ENCODE measurements at regions not wholly inside any gene's neighbourhood (a gene's known extent, or its start where the extent isn't known, plus 50 kb on each side); places are given as distances from the start of the nearest gene placed in this dataset.

DNA sequence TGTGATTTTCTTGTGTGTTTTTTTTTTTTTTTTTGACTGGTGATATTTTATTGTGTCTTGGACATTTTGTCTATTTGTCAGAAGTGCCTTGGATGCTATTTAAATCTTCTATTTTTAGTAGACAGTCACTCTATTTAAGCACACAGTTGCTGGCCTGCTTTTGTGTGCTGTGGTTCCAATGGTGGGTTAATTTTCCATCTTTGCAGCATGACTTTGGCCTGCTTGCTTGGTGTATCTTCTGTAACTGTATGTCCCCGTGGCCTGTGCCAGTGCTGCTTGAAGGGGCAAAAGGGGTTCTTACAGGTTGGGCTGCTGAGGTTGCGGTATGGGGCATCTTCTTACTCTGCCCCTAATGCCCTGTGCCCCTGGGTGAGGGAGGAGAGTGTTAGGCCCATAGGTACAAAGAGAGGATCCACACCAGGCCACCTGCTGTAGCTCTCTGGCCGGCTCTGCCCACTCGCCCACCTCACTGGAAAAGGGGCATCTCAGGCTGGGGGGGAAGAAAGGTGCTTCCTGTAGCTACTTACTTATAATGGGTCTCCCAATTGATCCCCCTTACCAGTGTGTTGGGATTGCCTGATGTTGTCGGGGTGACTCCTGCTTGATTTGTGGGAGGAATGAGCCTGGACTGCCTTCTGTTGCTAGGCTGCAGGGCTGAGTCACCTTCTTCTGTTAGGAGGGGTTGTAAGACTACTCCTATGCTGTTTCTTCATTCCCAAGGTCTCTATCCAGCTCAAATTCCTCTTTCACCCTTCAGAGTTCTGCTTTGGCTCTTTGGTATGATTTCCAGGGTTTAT lies 490.0 kb upstream of the HS6ST1 start:
- no peak for DNase-seq

DNA sequence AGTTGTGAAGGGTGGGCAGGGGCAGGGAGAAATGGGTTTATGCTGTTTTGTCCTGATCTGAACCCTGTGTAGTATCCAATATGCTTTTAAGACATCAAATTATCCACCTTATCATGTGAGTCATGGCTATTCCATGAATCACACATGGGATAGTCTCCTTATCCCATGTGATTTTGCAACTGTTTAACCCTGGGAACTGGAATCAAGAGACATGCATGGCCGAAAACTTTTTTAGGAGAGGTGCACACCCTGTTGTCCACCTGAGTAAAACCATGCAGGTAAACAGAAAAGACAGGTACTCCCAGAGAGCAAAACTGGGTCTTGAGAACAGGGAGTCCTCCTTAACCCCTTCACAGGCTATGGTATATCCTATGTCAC lies 490.6 kb upstream of the HS6ST1 start:
- no peak for DNase-seq

DNA sequence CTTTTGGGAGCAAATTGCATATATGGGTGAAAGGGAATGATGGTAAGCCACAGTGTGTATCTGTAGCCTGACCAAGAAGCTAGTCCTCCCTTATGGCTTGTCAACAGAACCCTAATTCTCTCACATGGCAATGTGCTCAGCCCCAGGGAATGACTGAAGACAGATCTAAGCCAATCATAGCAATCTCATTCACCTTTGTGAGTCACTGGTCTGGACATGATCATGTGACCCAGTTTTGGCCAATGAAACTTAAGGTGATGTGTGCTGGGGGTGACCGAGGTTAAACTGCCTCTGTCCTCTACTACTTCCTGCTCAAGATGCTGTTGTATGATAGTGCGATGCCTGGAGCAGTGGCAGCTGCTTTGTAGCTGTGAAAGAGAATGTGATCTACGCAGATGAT lies 491.2 kb upstream of the HS6ST1 start:
- DNase-seq = no peak

GRCh38 chr2:128812183-128812940 lies 493.7 kb upstream of the HS6ST1 start:
- DNase-seq = no peak

DNA sequence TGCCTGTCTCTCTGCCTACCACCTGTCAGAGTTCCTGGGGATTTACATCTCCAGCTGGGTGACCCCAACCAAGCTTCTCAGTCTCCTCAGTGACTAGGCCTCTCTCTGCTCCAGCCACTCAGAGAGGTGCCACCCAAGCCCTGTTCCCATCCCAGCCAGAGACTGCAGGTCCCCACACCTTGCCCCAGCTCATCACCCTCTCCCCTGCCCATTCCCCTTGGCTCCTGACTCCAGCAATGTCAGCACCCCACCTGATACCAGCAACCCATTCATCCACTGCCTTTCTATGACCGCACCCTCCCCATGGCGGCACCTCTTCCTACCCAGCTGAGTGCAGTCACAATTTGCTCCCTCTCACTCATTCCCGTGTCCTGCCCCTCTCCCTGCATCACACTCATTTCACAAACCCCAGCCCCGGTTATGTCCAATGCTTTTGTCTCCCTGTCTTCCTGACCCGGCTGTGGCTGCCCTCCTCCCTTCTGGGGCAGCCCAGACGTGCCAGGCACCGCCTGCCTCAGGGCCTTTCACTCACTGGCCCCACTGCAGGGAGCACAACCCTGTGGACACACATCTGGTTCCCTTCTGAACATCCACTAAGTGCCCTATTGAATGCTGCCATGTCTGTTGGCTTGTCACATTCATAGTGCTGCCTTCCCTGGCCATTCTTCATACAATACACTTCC lies 494.8 kb upstream of the HS6ST1 start:
- DNase-seq = no peak

DNA sequence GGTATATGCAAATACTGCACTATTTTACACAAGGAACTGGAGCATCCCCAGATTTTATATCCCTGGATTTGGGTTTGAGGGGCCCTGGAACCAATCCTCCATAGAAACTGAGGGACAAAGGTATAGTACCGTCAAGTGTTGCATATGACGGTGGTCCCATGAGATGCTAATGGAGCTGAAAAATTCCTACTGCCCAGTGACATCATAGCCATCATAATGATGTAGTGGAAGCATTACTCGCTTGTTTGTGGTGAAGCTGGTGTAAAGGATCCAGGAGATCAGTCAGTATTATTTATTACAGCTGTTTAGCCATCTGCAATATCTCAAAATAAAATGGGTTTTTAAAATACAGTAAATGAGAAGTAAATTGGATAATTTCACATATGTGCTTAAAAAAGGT lies 496.6 kb upstream of the HS6ST1 start:
- no peak for DNase-seq

DNA sequence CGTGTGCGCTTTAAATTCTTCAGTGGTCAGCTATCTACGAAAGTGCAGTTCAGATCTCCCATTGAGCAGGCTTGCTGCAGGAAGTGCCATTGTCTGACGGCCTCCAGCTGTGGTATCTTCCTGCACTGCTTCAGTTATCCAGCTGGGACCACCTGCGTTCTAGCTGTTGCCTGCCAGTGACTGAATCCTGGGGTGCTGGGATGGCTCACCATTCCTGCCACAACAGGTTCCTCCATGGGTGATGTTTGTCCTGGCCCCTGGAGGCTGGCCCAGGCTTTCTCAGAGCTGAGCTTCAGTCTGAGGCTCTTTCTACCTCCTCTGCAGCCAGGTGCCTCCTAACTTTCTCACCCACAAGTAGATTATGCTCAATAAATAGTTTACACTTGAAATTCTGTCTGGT lies 498.5 kb upstream of the HS6ST1 start:
- no peak for DNase-seq

DNA sequence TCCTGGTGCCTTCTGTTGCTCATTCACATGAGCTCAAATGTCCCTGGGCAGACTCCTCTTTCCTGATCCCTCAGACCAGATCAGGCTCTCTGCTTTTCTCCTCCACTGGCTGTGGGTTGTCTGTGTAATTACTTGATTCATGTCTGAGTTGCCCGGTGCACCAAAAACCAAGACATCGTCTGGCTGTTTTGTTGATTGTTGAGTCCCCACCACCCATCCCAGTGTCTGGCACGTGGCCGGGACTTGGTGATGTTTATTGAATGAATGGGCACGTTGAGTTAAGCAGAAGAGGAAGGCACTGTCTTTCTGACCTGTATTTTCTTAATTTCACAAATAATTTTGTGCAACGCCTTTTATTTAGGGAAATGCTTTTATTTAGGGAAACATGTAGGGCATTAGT lies 499.1 kb upstream of the HS6ST1 start:
- DNase-seq = no peak

GRCh38 chr2:128818248-128818647 lies 499.6 kb upstream of the HS6ST1 start:
- DNase-seq = no peak

GRCh38 chr2:128818704-128819491 lies 500.2 kb upstream of the HS6ST1 start:
- DNase-seq = no peak

DNA sequence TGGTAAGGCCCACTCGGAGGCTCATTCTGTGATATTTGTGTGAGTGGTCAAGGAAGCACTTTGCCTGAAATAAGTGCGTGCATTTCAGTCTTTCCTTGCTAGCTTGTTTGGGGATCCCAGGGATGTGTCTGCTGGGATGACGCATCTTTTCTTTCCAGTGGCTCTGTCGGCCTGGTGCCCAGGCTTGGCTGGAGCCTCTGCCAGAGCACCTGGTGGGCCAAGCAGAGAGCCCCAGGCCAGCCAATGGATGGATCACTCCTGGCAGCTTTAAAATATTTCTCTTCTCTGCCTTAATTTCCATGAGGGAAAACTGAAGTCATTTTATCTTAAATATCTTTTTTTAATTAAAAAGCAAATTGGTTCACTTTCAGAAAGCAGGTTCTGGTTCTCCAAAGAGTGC lies 501.8 kb upstream of the HS6ST1 start:
- no peak for DNase-seq

GRCh38 chr2:128821010-128821409 lies 502.3 kb upstream of the HS6ST1 start:
- no peak for DNase-seq

- DNase-seq = no peak
Observed at GRCh38 chr2:128832946-128833663, 514.4 kb upstream of the HS6ST1 start.

DNA sequence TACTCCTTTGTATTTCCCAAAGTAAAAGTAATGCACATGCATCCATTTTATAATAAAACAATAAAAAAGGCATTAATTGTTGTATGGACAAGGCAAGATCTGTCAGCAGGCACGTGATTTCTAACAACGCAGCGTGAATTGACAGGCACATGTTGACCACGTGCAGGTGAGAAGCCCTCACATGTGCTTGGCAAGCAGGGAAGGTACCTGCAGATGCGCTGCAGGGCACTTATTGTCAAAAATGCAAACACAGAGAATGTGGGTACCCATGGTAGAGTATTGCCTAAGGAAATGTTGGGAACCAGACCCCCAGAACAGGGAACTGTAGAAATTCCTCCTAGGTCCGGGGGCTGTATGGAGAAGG lies 515.0 kb upstream of the HS6ST1 start:
- DNase-seq = no peak

GRCh38 chr2:128834207-128834879 lies 515.7 kb upstream of the HS6ST1 start:
- no peak for DNase-seq

GRCh38 chr2:128834880-128835252 lies 516.2 kb upstream of the HS6ST1 start:
- DNase-seq = no peak

DNA sequence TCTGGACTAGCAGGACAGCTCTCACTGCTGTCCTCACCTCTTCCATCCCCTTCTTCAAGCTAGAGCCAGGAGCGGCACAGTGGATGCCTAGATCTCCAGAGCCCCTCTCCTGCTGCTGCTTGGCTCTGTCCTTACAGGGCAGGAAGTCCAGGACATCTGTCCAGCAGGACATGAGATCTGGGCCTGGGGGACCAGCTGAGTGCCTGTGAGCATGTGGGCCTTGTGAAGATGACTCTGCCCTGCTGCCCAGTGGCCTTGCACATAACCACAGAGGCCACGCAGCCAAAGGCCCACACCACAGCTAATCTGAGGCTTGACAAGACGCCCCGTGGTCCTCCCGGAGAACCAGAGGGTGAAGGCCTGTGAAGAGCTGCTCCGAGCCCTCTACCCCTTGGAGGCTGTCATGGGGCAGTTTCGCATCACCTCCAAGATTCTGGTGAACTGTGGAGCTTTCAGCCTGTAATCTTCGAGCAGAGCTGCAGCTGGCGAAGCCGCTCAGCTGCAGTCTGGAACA lies 516.7 kb upstream of the HS6ST1 start:
- DNase-seq = no peak

GRCh38 chr2:128835974-128836373 lies 517.3 kb upstream of the HS6ST1 start:
- no peak for DNase-seq

- no peak for DNase-seq
Observed at GRCh38 chr2:128836559-128837100, 518.0 kb upstream of the HS6ST1 start.

GRCh38 chr2:128838244-128838643 lies 519.6 kb upstream of the HS6ST1 start:
- DNase-seq = no peak

GRCh38 chr2:128841803-128842202 lies 523.1 kb upstream of the HS6ST1 start:
- no peak for DNase-seq

Data from GOT3 (cell line).